HepG2 (cell line): ENCODE measurements at regions not wholly inside any gene's neighbourhood (a gene's known extent, or its start where the extent isn't known, plus 50 kb on each side); places are given as distances from the start of the nearest gene placed in this dataset.

Experiments
- ATAC-seq: fragments of 200-7000 bp; cut with Tn5 transposase; 3 replicates; pipeline ENCODE4 v1.9.1; 2020; ENCODE audit warnings: mild to moderate bottlenecking, moderate library complexity
- BruUV-seq: library from RNA; stranded (reverse); fragments of 400-500 nt; replicated peaks from 2 replicates; lab custom pipeline; 2021; lab: Mats Ljungman, UMichigan
- CTCF ChIA-PET: fragments of 300-600 bp; formaldehyde crosslinking; extraction: SDS; loops from one replicate; lab custom pipeline; 2021; ENCODE audit warnings: low total read pairs, inconsistent platforms, low intra/inter-chr PET ratio; lab: Yijun Ruan, JAX
- POLR2A ChIA-PET: fragments of 350-600 bp; sonication (Branson Sonifier 250); formaldehyde crosslinking; loops from one replicate; lab custom pipeline; 2020; ENCODE audit warnings: antibody characterized with exemption, inconsistent platforms; lab: Yijun Ruan, JAX
- DNase-seq: peaks from one replicate; pipeline ENCODE4 v3.0.0-alpha.2; 2015; ENCODE audit warnings: low spot score
- FAIRE-seq: peaks from 3 replicates; lab custom pipeline; 2011; peaks lifted over from hg19 to GRCh38; lab: Jason Lieb, UNC
- H2AFZ ChIP-seq: one replicate; pipeline ENCODE4 v1.6.1; 2011; ENCODE audit warnings: low read length, inconsistent platforms
- H3K27ac ChIP-seq: fragments of 300-600 bp; 3 replicates; pipeline ENCODE4 v1.8.0; 2011; ENCODE audit warnings: mixed run types, mild to moderate bottlenecking, mixed read lengths, low read length, inconsistent platforms; ENCODE audit not compliant: insufficient read depth; ENCODE audit errors: extremely low read length
- H3K27me3 ChIP-seq, 2 experiments: fragments of 200-600 bp in 1 of 2; 2 replicates in 1 of 2; 3 replicates in 1 of 2; pipeline versions ENCODE4 v1.6.0 to v1.8.0; 2011; ENCODE audit warnings: low read length in 2 of 2, mild to moderate bottlenecking in 2 of 2, moderate library complexity in 2 of 2, inconsistent platforms in 1 of 2; ENCODE audit not compliant: insufficient read depth in 2 of 2, control insufficient read depth in 1 of 2
- H3K36me3 ChIP-seq, 2 experiments: fragments of 200-600 bp in 1 of 2; replicated peaks in 1 of 2; 2 replicates in 1 of 2; 3 replicates in 1 of 2; pipeline versions ENCODE4 v1.5.1 to v1.8.0; 2011; ENCODE audit warnings: low read length in 2 of 2, inconsistent platforms in 1 of 2; ENCODE audit not compliant: insufficient read depth in 2 of 2, control insufficient read depth in 1 of 2
- H3K4me1 ChIP-seq: 2 replicates; pipeline ENCODE4 v1.5.1; 2012; ENCODE audit warnings: low read length, inconsistent platforms; ENCODE audit not compliant: insufficient read depth
- H3K4me2 ChIP-seq: 2 replicates; pipeline ENCODE4 v1.6.0; 2011; ENCODE audit warnings: low read depth, low read length, inconsistent platforms
- H3K4me3 ChIP-seq, 3 experiments: fragments of 200-600 bp in 1 of 3; sonication (generic), shearing (Covaris generic) in 1 of 3; replicated peaks in 1 of 3; 2 replicates each; pipeline ENCODE4 v1.5.1; 2011 to 2016; ENCODE audit warnings: low read length in 3 of 3, inconsistent platforms in 2 of 3, low read depth in 2 of 3, mild to moderate bottlenecking in 2 of 3, control low read depth in 1 of 3, mixed read lengths in 1 of 3; ENCODE audit not compliant: insufficient read depth in 1 of 3
- H3K79me2 ChIP-seq: one replicate; pipeline ENCODE4 v1.6.1; 2011; ENCODE audit warnings: low read length, inconsistent platforms; ENCODE audit not compliant: insufficient read depth
- H3K9ac ChIP-seq: 2 replicates; pipeline ENCODE4 v1.6.0; 2011; ENCODE audit warnings: mild to moderate bottlenecking, low read depth, low read length, inconsistent platforms; ENCODE audit not compliant: insufficient read depth
- H3K9me3 ChIP-seq: 2 replicates; pipeline ENCODE4 v1.5.1; 2012; ENCODE audit warnings: mild to moderate bottlenecking, low read length
- H4K20me1 ChIP-seq: 2 replicates; pipeline ENCODE4 v1.6.0; 2011; ENCODE audit warnings: inconsistent platforms, mild to moderate bottlenecking, low read length, moderate library complexity; ENCODE audit not compliant: insufficient read depth
- LCORL ChIP-seq, 2 experiments: fragments of 450-650 bp in 1 of 2; sonication (generic) in 1 of 2; formaldehyde crosslinking in 1 of 2; IDR thresholded peaks; 2 replicates each; pipeline versions ENCODE4 v1.5.0 to v1.6.1; 2017 to 2020; ENCODE audit warnings: antibody characterized with exemption in 1 of 2, missing genetic modification reagents in 1 of 2
- MATR3 ChIP-seq: sonication (generic); formaldehyde crosslinking; IDR thresholded peaks from 2 replicates; pipeline ENCODE4 v1.4.0; 2020; ENCODE audit warnings: missing genetic modification reagents
- NR3C1 ChIP-seq: sonication (generic); formaldehyde crosslinking; IDR thresholded peaks from 2 replicates; pipeline ENCODE4 v1.4.0; 2020; ENCODE audit warnings: missing genetic modification reagents
- RARA ChIP-seq: IDR thresholded peaks from 2 replicates; pipeline ENCODE4 v1.6.1; 2016; ENCODE audit warnings: missing genetic modification reagents, missing compliant biosample characterization
- U2AF1 ChIP-seq: fragments of 200-400 bp; formaldehyde crosslinking; optimal IDR thresholded peaks from 2 replicates; pipeline ENCODE3; 2017; ENCODE audit warnings: mild to moderate bottlenecking, low read depth, low read length
- ZNF142 ChIP-seq: sonication (generic); formaldehyde crosslinking; IDR thresholded peaks from 2 replicates; pipeline ENCODE4 v1.4.0; 2020; ENCODE audit warnings: missing genetic modification reagents
- ZNF556 ChIP-seq: sonication (generic); formaldehyde crosslinking; IDR thresholded peaks from 2 replicates; pipeline ENCODE4 v1.4.0; 2020; ENCODE audit warnings: mild to moderate bottlenecking, missing genetic modification reagents, borderline replicate concordance
- ZNF670 ChIP-seq: sonication (generic); formaldehyde crosslinking; IDR thresholded peaks from 2 replicates; pipeline ENCODE4 v1.8.0; 2022; ENCODE audit warnings: mild to moderate bottlenecking, missing genetic modification reagents, borderline replicate concordance
- ZNF75D ChIP-seq: sonication (generic); formaldehyde crosslinking; IDR thresholded peaks from 2 replicates; pipeline ENCODE4 v1.8.1; 2023; ENCODE audit warnings: missing genetic modification reagents, mild to moderate bottlenecking, borderline replicate concordance
- ZNF761 ChIP-seq: sonication (generic); formaldehyde crosslinking; conservative IDR thresholded peaks from 2 replicates; pipeline ENCODE4 v1.4.0; 2020; ENCODE audit warnings: mild to moderate bottlenecking, missing genetic modification reagents
- ZNF816 ChIP-seq: sonication (generic); formaldehyde crosslinking; IDR thresholded peaks from 2 replicates; pipeline ENCODE4 v1.8.0; 2022; ENCODE audit warnings: missing genetic modification reagents, mild to moderate bottlenecking, borderline replicate concordance
- in situ Hi-C: cut with HindIII; loops from 2 replicates; pipeline ENCODE4 v1.10.0; 2017; ENCODE audit warnings: low pct_unique_long_range_greater_than_20kb; ENCODE audit not compliant: extremely low pct_ligation_motif_present
- intact Hi-C: fragments of 100-400 bp; cut with micrococcal nuclease; formaldehyde crosslinking; loops from one replicate; pipeline ENCODE4 v1.10.0; 2022; ENCODE audit not compliant: unreplicated experiment
- TF ChIP-seq, protein P1 (sequence below): sonication (generic); formaldehyde crosslinking; IDR thresholded peaks from 2 replicates; pipeline ENCODE4 v1.4.0; 2020; ENCODE audit warnings: missing genetic modification reagents, borderline replicate concordance
- TF ChIP-seq, protein P2 (sequence below): sonication (generic); formaldehyde crosslinking; IDR thresholded peaks from 2 replicates; pipeline ENCODE4 v1.4.0; 2020; ENCODE audit warnings: missing genetic modification reagents

DNA sequence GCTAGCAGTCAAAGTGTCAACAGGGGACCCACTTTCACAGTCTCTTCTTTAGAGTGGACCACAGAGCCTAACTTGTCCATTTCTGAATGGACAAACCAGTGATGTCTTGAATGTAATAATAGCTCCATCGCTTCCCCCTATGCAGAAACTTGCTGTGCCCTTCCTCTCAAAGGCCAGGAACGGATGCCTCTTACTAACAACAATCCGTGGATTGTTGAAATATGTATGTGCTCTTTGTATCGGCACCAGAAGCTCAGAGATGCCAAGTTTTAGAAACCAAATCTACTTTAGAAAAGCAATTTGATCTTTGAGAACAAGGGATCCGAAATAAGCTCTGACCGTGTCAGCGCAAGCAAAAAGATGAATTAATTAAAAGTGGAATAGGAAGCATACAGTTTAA, 259.5 kb upstream of the POU2AF2 start (continued):
- TF ChIP-seq, protein P1, sequence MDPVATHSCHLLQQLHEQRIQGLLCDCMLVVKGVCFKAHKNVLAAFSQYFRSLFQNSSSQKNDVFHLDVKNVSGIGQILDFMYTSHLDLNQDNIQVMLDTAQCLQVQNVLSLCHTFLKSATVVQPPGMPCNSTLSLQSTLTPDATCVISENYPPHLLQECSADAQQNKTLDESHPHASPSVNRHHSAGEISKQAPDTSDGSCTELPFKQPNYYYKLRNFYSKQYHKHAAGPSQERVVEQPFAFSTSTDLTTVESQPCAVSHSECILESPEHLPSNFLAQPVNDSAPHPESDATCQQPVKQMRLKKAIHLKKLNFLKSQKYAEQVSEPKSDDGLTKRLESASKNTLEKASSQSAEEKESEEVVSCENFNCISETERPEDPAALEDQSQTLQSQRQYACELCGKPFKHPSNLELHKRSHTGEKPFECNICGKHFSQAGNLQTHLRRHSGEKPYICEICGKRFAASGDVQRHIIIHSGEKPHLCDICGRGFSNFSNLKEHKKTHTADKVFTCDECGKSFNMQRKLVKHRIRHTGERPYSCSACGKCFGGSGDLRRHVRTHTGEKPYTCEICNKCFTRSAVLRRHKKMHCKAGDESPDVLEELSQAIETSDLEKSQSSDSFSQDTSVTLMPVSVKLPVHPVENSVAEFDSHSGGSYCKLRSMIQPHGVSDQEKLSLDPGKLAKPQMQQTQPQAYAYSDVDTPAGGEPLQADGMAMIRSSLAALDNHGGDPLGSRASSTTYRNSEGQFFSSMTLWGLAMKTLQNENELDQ (CRISPR knock-in tag) = no peak
- TF ChIP-seq, protein P2, sequence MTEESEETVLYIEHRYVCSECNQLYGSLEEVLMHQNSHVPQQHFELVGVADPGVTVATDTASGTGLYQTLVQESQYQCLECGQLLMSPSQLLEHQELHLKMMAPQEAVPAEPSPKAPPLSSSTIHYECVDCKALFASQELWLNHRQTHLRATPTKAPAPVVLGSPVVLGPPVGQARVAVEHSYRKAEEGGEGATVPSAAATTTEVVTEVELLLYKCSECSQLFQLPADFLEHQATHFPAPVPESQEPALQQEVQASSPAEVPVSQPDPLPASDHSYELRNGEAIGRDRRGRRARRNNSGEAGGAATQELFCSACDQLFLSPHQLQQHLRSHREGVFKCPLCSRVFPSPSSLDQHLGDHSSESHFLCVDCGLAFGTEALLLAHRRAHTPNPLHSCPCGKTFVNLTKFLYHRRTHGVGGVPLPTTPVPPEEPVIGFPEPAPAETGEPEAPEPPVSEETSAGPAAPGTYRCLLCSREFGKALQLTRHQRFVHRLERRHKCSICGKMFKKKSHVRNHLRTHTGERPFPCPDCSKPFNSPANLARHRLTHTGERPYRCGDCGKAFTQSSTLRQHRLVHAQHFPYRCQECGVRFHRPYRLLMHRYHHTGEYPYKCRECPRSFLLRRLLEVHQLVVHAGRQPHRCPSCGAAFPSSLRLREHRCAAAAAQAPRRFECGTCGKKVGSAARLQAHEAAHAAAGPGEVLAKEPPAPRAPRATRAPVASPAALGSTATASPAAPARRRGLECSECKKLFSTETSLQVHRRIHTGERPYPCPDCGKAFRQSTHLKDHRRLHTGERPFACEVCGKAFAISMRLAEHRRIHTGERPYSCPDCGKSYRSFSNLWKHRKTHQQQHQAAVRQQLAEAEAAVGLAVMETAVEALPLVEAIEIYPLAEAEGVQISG = no peak

DNA sequence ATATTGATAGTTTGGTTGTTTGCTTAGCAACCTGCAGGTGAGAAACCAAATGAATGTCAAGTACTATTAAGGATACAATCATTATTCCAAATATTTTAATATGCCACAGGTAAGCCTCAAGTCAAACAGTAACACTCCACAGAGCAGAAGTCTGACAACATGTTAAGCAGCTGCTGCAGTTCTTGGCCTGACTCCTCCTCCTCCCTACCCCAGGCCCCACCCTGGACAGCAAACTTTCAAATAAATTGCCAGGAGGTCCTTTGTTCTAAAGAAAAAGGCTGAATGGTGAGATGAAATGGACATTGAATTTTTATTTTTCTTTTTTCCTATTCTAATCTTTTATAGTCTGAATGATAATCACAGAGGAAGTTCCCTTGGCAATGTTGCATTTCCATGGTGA, 260.0 kb upstream of the POU2AF2 start:
- H2AFZ ChIP-seq = no peak overlapping the region
- DNase-seq = no peak
- H3K4me1 ChIP-seq = no peaks in the 10 kb centered on the region
- H3K27me3 ChIP-seq = no peaks in the 10 kb centered on the region
- no peak overlapping the region for H3K27ac ChIP-seq
- CTCF ChIA-PET = no interaction called here
- H3K9me3 ChIP-seq = no peaks in the 10 kb centered on the region
- H3K79me2 ChIP-seq = no peaks in the 10 kb centered on the region
- H3K9ac ChIP-seq = no peak overlapping the region
- intact Hi-C loops (no loop called here), in situ Hi-C loops (no loop called here)
- FAIRE-seq = no peak
- no peaks in the 10 kb centered on the region for H4K20me1 ChIP-seq
- H3K4me2 ChIP-seq = no peak overlapping the region
- POLR2A ChIA-PET = no interaction called here
- BruUV-seq = no TSS peak
- no peak for ATAC-seq
- TF ChIP-seq NR3C1 (CRISPR knock-in tag) (no peak), ZNF556 (CRISPR knock-in tag) (no peak), RARA (CRISPR knock-in tag) (no peak), ZNF142 (no peak), LCORL (IDR thresholded peaks at IDR 0.05) (no peak), LCORL (CRISPR knock-in tag; IDR thresholded peaks at IDR 0.05) (no peak), ZNF761 (CRISPR knock-in tag) (no peak), ZNF670 (no peak), ZNF75D (CRISPR knock-in tag) (no peak), U2AF1 (no peak), MATR3 (no peak), ZNF816 (no peak)
- TF ChIP-seq, all 625 proteins: peak for 0
- H3K4me3 ChIP-seq = no peak overlapping the region
- no peaks in the 10 kb centered on the region for H3K36me3 ChIP-seq
